Tibial nerve (tissue), 4 donors: ENCODE measurements at regions not wholly inside any gene's neighbourhood (a gene's known extent, or its start where the extent isn't known, plus 50 kb on each side); places are given as distances from the start of the nearest gene placed in this dataset.

Experiments used
- EP300 ChIP-seq, 2 donors: sonication (generic); formaldehyde crosslinking; IDR thresholded peaks; one replicate each; pipeline ENCODE4 v1.6.1; 2017; ENCODE audit warnings: antibody characterized with exemption in 2 of 2, mild to moderate bottlenecking in 1 of 2
- POLR2A ChIP-seq, 2 donors: fragments of 450-650 bp; IDR thresholded peaks; one replicate each; pipeline ENCODE4 v1.6.1; 2017; ENCODE audit warnings: antibody characterized with exemption in 2 of 2, mild to moderate bottlenecking in 2 of 2, moderate library complexity in 2 of 2
- TF ChIP-seq, protein P1 (sequence below), 5 experiments: fragments of 200-600 bp in 3 of 5; fragments of 450-650 bp in 2 of 5; sonication (generic) in 3 of 5; IDR thresholded peaks; one replicate each; pipeline ENCODE4 v1.5.1; 2016 to 2019; ENCODE audit warnings: antibody characterized with exemption in 5 of 5, mild to moderate bottlenecking in 3 of 5, moderate library complexity in 2 of 5

DNA sequence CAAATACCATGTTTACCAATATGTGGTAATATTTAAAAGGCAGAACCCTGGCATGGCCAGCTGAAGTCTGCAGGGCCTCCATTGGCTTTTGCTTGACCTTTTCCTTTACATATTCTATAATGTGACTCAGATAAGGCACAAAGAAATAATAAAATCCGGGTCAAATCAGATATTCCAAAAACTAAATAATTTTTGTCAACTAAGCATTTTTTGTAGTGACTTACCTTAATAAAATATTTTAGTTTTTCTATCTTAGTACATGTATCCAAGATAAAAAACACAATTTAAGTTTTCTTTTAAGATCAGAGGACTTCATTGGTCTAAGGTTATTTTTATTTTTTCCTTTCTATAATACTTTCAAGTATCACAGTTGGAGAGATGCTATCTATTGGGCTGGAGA lies 179.4 kb upstream of the ADAMTS5 start:
- TF ChIP-seq POLR2A (IDR thresholded peaks at IDR 0.05) (no peak), EP300 (IDR thresholded peaks at IDR 0.05) (no peak)
- TF ChIP-seq, protein P1, sequence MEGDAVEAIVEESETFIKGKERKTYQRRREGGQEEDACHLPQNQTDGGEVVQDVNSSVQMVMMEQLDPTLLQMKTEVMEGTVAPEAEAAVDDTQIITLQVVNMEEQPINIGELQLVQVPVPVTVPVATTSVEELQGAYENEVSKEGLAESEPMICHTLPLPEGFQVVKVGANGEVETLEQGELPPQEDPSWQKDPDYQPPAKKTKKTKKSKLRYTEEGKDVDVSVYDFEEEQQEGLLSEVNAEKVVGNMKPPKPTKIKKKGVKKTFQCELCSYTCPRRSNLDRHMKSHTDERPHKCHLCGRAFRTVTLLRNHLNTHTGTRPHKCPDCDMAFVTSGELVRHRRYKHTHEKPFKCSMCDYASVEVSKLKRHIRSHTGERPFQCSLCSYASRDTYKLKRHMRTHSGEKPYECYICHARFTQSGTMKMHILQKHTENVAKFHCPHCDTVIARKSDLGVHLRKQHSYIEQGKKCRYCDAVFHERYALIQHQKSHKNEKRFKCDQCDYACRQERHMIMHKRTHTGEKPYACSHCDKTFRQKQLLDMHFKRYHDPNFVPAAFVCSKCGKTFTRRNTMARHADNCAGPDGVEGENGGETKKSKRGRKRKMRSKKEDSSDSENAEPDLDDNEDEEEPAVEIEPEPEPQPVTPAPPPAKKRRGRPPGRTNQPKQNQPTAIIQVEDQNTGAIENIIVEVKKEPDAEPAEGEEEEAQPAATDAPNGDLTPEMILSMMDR (IDR thresholded peaks at IDR 0.05), result no peak
